ENCODE measurements at regions not wholly inside any gene's neighbourhood (a gene's known extent, or its start where the extent isn't known, plus 50 kb on each side); places are given as distances from the start of the nearest gene placed in this dataset.
"Not testable (repeated sequence)": the region's sequence is repeated elsewhere in the genome, so short reads cannot be mapped to it uniquely, and the experiment has no call there.

DNA sequence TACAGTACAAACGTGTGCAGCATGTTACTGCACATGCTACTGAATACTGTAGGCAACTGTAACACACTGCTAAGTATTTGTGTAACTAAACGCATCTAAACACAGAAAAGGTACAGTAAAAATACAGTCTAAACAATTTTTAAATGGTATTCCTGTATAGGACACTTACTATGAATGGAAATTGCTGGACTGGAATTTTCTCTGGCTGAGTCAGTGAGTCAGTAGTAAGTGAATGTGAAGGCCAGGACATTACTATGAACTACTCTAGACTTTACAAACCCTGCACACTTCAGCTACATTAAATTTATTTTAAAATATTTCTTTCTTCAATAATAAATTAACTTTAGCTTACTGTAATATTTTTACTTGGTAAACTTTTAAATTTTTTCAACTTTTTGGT, 225.0 kb upstream of the TENT5A start:
- DNase-seq: no peak
- Histone ChIP-seq H3K4me3 (ENCODE audit: low read length) (no peak overlapping the region), H3K27ac (ENCODE audit: low read length) (no peak overlapping the region), H3K4me1 (ENCODE audit: control insufficient read depth, insufficient read depth, low read length) (no peaks in the 10 kb centered on the region), H3K36me3 (ENCODE audit: control insufficient read depth, insufficient read depth, low read length) (no peaks in the 10 kb centered on the region), H3K27me3 (ENCODE audit: control insufficient read depth, insufficient read depth, low read length) (no peaks in the 10 kb centered on the region), H3K9me3 (ENCODE audit: control insufficient read depth, low read depth, low read length) (peaks cover 9% of the 10 kb centered on the region)
- no CpG with 5 or more reads among the region's 2 CpGs for WGBS (ENCODE audit: insufficient coverage, low lambda C conversion rate)

DNA sequence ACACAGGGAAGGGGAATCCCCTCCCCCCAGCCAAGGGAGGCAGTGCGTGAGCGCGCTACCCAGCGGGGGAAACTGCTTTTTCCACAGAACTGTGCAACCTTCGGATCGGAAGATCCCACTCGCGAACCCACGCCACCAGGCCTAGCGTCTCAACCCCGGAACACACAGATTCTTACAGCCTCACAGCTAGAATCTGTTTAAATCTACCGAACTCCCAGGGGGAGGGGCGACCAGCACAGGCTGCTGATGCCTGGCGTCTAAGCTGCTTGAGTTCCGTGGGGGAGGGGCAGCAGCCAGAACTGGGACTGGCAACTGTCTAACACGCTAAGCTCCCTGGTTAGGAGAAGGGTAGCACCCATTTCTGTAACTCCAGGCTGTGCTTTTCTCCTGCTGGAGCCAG, 217.3 kb upstream of the TENT5A start:
- H3K4me3 ChIP-seq (ENCODE audit: low read length): no peak overlapping the region
- no peaks in the 10 kb centered on the region for H3K27me3 ChIP-seq (ENCODE audit: control insufficient read depth, insufficient read depth, low read length)
- no peaks in the 10 kb centered on the region for H3K4me1 ChIP-seq (ENCODE audit: control insufficient read depth, insufficient read depth, low read length)
- no peak for DNase-seq
- H3K27ac ChIP-seq (ENCODE audit: low read length): no peak overlapping the region
- no peaks in the 10 kb centered on the region for H3K36me3 ChIP-seq (ENCODE audit: control insufficient read depth, insufficient read depth, low read length)
- WGBS (ENCODE audit: insufficient coverage, low lambda C conversion rate): no CpG with 5 or more reads among the region's 16 CpGs
- no peaks in the 10 kb centered on the region for H3K9me3 ChIP-seq (ENCODE audit: control insufficient read depth, low read depth, low read length)

DNA sequence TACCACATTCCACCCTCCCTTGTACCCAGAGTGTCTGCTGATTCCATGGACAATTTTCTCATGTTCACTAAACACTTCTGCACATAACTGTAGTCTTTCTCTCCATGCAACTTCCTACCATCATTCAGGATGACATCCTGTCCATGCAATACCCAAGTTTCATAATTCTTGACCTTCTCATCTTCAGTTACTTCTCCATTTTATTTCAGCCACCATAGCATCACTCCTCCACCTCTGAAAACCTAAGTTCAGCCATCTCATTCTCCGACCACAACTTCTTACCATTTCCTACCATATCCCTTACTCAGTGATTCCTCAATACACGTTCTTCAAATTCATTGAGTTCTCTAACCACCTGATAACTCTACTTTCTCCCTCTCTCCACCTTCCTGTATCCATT, 216.5 kb upstream of the TENT5A start:
- H3K27ac ChIP-seq (ENCODE audit: low read length): no peak overlapping the region
- no peak overlapping the region for H3K4me3 ChIP-seq (ENCODE audit: low read length)
- H3K36me3 ChIP-seq (ENCODE audit: control insufficient read depth, insufficient read depth, low read length): no peaks in the 10 kb centered on the region
- WGBS (ENCODE audit: insufficient coverage, low lambda C conversion rate): 81% methylated on average over 2 of the region's 2 CpGs
- no peaks in the 10 kb centered on the region for H3K9me3 ChIP-seq (ENCODE audit: control insufficient read depth, low read depth, low read length)
- no peaks in the 10 kb centered on the region for H3K4me1 ChIP-seq (ENCODE audit: control insufficient read depth, insufficient read depth, low read length)
- no peak for DNase-seq
- no peaks in the 10 kb centered on the region for H3K27me3 ChIP-seq (ENCODE audit: control insufficient read depth, insufficient read depth, low read length)

DNA sequence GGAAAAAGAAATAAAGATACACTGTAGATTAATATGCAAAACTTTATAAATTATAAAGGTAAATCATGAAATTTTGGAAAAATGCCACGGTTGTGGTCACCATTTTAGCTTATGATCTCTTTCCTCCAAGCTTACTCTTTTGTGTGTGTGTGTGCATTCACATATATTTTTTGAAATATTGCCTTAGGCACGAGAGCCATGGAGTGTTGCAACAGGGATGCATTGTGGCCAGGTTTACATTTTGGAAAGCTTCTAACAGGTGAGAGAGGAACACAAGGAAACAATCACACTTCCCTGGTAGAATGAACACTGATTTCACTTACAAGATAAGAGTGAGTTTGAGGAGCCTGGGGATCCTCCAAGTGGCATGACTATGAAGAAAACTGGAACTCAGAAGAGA, 214.5 kb upstream of the TENT5A start:
- no peaks in the 10 kb centered on the region for H3K36me3 ChIP-seq (ENCODE audit: control insufficient read depth, insufficient read depth, low read length)
- H3K4me1 ChIP-seq (ENCODE audit: control insufficient read depth, insufficient read depth, low read length): no peaks in the 10 kb centered on the region
- no peaks in the 10 kb centered on the region for H3K27me3 ChIP-seq (ENCODE audit: control insufficient read depth, insufficient read depth, low read length)
- H3K27ac ChIP-seq (ENCODE audit: low read length): no peak overlapping the region
- 100% methylated on average over 1 of the region's 2 CpGs for WGBS (ENCODE audit: insufficient coverage, low lambda C conversion rate)
- DNase-seq: no peak
- H3K9me3 ChIP-seq (ENCODE audit: control insufficient read depth, low read depth, low read length): no peaks in the 10 kb centered on the region
- H3K4me3 ChIP-seq (ENCODE audit: low read length): no peak overlapping the region

DNA sequence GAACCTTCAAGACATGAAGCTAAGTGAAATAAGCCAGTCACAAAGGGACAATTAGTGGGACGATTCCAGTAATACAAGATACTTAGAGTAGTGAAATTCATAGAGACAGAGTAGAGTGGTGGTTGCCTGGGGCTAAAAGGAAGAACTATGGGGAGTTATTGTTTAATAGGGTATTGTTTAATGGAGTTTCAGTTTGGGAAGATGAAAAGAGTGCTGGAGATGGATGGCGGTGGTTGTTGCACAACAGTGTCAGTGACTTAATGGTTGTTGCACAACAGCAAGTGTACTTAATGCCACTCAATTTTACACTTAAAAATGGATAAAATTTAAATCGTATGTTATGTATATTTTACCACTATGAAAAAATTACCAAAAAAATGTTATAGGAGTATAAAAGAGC, 209.7 kb upstream of the TENT5A start:
- no peaks in the 10 kb centered on the region for H3K9me3 ChIP-seq (ENCODE audit: control insufficient read depth, low read depth, low read length)
- no peak overlapping the region for H3K4me3 ChIP-seq (ENCODE audit: low read length)
- no peaks in the 10 kb centered on the region for H3K27me3 ChIP-seq (ENCODE audit: control insufficient read depth, insufficient read depth, low read length)
- H3K27ac ChIP-seq (ENCODE audit: low read length): no peak overlapping the region
- H3K36me3 ChIP-seq (ENCODE audit: control insufficient read depth, insufficient read depth, low read length): no peaks in the 10 kb centered on the region
- no peaks in the 10 kb centered on the region for H3K4me1 ChIP-seq (ENCODE audit: control insufficient read depth, insufficient read depth, low read length)
- WGBS (ENCODE audit: insufficient coverage, low lambda C conversion rate): 100% methylated on average over 2 of the region's 3 CpGs
- no peak for DNase-seq

DNA sequence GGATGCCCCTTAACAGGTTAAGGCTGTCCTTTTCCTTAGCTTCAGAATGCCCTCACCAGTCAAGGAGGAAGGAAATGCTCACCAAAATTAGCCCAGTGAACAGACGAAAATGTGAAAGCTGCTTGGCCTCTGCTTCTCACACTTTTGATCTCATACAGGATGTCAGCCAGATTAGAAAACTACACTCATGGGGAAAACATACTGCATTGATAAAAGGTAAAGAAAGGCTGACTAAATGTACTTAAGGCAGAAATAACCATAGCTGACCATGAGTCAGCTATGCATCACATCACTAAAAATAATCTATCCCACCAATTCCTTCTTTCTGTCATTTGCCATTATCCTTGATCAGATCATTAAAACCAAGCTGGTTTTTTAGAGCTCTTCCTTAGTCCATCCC, 198.4 kb upstream of the TENT5A start:
- DNase-seq: no peak
- no peaks in the 10 kb centered on the region for H3K27me3 ChIP-seq (ENCODE audit: control insufficient read depth, insufficient read depth, low read length)
- no CpG with 5 or more reads among the region's 1 CpG for whole genome bisulfite sequencing (ENCODE audit: insufficient coverage, low lambda C conversion rate)
- no peaks in the 10 kb centered on the region for H3K4me1 ChIP-seq (ENCODE audit: control insufficient read depth, insufficient read depth, low read length)
- no peak overlapping the region for H3K27ac ChIP-seq (ENCODE audit: low read length)
- H3K9me3 ChIP-seq (ENCODE audit: control insufficient read depth, low read depth, low read length): no peaks in the 10 kb centered on the region
- no peaks in the 10 kb centered on the region for H3K36me3 ChIP-seq (ENCODE audit: control insufficient read depth, insufficient read depth, low read length)
- no peak overlapping the region for H3K4me3 ChIP-seq (ENCODE audit: low read length)

DNA sequence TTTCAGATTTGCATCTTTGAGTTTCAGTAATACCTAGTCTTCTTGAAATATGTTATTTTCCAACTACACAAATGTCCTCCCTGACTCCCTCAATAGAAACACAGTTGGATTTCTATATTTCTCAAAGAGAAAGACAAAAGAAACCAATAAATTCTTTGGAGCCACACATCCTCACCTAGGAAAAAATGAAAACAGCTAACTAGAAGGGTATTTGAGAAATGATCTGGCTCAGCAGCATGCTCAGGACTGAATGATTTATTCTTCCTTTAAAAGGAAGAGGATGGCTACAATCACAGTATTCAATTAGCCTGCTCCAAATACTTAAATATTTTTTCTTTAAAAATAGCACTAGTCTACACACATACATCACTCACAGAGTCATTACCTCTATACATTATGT, 196.4 kb upstream of the TENT5A start:
- Histone ChIP-seq H3K4me1 (ENCODE audit: control insufficient read depth, insufficient read depth, low read length) (no peaks in the 10 kb centered on the region), H3K9me3 (ENCODE audit: control insufficient read depth, low read depth, low read length) (no peaks in the 10 kb centered on the region), H3K27ac (ENCODE audit: low read length) (no peak overlapping the region), H3K27me3 (ENCODE audit: control insufficient read depth, insufficient read depth, low read length) (no peaks in the 10 kb centered on the region), H3K36me3 (ENCODE audit: control insufficient read depth, insufficient read depth, low read length) (no peaks in the 10 kb centered on the region), H3K4me3 (ENCODE audit: low read length) (no peak overlapping the region)
- DNase-seq: no peak

DNA sequence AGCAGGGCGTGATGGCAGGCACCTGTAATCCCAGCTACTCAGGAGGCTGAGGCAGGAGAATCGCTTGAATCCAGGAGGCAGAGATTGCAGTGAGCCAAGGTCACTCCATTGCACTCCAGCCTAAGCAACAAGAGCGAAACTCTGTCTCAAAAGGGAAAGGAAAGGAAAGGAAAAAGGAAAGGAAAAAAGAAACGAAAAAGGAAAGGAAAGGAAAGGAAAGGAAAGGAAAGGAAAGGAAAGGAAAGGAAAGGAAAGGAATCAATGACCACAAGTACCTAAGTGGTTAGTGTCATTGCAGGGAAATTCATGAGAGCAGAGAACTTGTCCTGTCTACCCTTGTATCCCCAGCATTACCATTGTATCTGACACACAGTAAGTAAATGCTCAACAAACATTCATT, 195.7 kb upstream of the TENT5A start:
- H3K4me3 ChIP-seq (ENCODE audit: low read length); H3K36me3 ChIP-seq (ENCODE audit: control insufficient read depth, insufficient read depth, low read length); H3K9me3 ChIP-seq (ENCODE audit: control insufficient read depth, low read depth, low read length); H3K4me1 ChIP-seq (ENCODE audit: control insufficient read depth, insufficient read depth, low read length); H3K27ac ChIP-seq (ENCODE audit: low read length); H3K27me3 ChIP-seq (ENCODE audit: control insufficient read depth, insufficient read depth, low read length); DNase-seq: not testable (repeated sequence)
- whole genome bisulfite sequencing (ENCODE audit: insufficient coverage, low lambda C conversion rate): 97% methylated on average over 3 of the region's 4 CpGs

DNA sequence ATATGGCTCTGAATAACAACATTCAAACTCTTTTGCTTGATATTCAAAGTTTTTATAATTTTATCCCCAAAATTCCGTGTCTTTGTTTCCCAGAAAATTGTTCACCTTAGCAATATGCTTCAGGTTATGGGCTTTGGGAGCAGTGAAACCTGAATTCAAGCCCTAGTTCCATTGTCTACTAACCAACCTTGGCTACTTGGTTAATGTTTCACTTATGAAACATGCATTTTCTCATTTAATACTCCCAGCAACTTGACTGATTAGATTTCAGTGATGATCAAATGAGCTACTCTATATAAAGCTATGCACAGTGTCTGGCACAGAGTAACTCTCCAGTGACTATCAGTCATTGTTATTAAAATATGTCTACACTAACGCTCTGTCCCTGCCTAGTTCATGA, 192.2 kb upstream of the TENT5A start:
- Histone ChIP-seq H3K27me3 (ENCODE audit: control insufficient read depth, insufficient read depth, low read length) (no peaks in the 10 kb centered on the region), H3K4me1 (ENCODE audit: control insufficient read depth, insufficient read depth, low read length) (no peaks in the 10 kb centered on the region), H3K9me3 (ENCODE audit: control insufficient read depth, low read depth, low read length) (no peaks in the 10 kb centered on the region), H3K36me3 (ENCODE audit: control insufficient read depth, insufficient read depth, low read length) (no peaks in the 10 kb centered on the region), H3K4me3 (ENCODE audit: low read length) (no peak overlapping the region), H3K27ac (ENCODE audit: low read length) (no peak overlapping the region)
- no peak for DNase-seq
- 80% methylated on average over 1 of the region's 2 CpGs for WGBS (ENCODE audit: insufficient coverage, low lambda C conversion rate)

DNA sequence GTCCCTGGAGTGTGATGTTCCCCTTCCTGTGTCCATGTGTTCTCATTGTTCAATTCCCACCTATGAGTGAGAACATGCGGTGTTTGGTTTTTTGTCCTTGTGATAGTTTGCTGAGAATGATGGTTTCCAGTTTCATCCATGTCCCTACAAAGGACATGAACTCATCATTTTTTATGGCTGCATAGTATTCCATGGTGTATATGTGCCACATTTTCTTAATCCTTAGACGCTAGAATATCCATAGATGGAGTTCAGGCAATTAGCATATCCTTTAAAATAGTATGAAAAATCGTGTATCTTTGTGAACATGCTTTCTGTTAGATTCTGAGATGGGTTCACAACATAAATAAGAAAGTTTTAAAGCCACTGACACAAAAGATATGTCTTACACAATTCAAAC, 190.4 kb upstream of the TENT5A start:
- H3K36me3 ChIP-seq (ENCODE audit: control insufficient read depth, insufficient read depth, low read length); H3K27me3 ChIP-seq (ENCODE audit: control insufficient read depth, insufficient read depth, low read length); H3K27ac ChIP-seq (ENCODE audit: low read length); H3K4me3 ChIP-seq (ENCODE audit: low read length); H3K9me3 ChIP-seq (ENCODE audit: control insufficient read depth, low read depth, low read length); H3K4me1 ChIP-seq (ENCODE audit: control insufficient read depth, insufficient read depth, low read length); DNase-seq: not testable (repeated sequence)
- 93% methylated on average over 2 of the region's 3 CpGs for WGBS (ENCODE audit: insufficient coverage, low lambda C conversion rate)

DNA sequence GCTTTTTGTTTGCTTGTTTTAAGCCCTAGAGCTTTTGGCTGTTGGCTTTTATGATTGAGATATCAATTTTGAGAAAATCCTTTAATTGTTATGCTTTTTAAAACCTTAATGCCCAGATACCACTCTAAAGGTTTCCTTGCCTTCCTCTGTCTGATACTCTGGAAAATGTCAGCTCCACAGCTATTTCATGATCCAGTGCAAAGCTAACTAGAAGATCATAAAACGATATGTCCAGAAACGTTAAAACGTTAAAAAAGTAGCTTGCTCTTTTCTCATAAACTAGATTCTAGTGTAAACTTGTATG, 189.5 kb upstream of the TENT5A start:
- no peak overlapping the region for H3K27ac ChIP-seq (ENCODE audit: low read length)
- peaks cover 13% of the 10 kb centered on the region for H3K4me1 ChIP-seq (ENCODE audit: control insufficient read depth, insufficient read depth, low read length)
- DNase-seq: no peak
- no peak overlapping the region for H3K4me3 ChIP-seq (ENCODE audit: low read length)
- no peaks in the 10 kb centered on the region for H3K36me3 ChIP-seq (ENCODE audit: control insufficient read depth, insufficient read depth, low read length)
- no peaks in the 10 kb centered on the region for H3K27me3 ChIP-seq (ENCODE audit: control insufficient read depth, insufficient read depth, low read length)
- no peaks in the 10 kb centered on the region for H3K9me3 ChIP-seq (ENCODE audit: control insufficient read depth, low read depth, low read length)
- 90% methylated on average over 2 of the region's 3 CpGs for WGBS (ENCODE audit: insufficient coverage, low lambda C conversion rate)
